ENCODE measurements at regions not wholly inside any gene's neighbourhood (a gene's known extent, or its start where the extent isn't known, plus 50 kb on each side); places are given as distances from the start of the nearest gene placed in this dataset.

DNA sequence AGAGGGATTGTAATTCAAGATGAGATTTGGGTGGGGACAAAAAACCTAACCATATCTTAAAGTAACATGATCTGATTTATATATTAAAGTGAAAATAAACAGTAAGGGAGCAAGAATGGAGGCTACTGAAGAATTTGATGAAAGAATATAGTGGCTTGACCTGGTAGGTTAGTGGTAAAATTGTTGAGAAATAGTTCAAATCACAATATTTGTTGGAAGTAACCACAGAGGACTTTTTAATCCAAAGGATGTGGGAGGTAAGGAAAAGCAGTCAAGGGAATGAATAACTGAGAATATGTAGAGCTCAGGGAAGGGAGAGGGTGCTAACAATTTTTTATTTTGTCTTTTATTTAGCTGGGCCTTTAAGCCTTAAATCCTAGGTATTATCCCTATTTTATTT lies 139.8 kb upstream of the HS3ST1 start:
- no peak overlapping the region for H3K27ac Mint-ChIP-seq (ENCODE audit: unreplicated experiment)
- TF ChIP-seq, protein P1, sequence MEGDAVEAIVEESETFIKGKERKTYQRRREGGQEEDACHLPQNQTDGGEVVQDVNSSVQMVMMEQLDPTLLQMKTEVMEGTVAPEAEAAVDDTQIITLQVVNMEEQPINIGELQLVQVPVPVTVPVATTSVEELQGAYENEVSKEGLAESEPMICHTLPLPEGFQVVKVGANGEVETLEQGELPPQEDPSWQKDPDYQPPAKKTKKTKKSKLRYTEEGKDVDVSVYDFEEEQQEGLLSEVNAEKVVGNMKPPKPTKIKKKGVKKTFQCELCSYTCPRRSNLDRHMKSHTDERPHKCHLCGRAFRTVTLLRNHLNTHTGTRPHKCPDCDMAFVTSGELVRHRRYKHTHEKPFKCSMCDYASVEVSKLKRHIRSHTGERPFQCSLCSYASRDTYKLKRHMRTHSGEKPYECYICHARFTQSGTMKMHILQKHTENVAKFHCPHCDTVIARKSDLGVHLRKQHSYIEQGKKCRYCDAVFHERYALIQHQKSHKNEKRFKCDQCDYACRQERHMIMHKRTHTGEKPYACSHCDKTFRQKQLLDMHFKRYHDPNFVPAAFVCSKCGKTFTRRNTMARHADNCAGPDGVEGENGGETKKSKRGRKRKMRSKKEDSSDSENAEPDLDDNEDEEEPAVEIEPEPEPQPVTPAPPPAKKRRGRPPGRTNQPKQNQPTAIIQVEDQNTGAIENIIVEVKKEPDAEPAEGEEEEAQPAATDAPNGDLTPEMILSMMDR (conservative IDR thresholded peaks at IDR 0.05), result no peak
- no peaks in the 10 kb centered on the region for H3K27me3 Mint-ChIP-seq (ENCODE audit: low read depth)
- H3K4me1 Mint-ChIP-seq, result no peaks in the 10 kb centered on the region
- no peaks in the 10 kb centered on the region for H3K36me3 Mint-ChIP-seq (ENCODE audit: low read depth)
- H3K4me3 Mint-ChIP-seq, result no peak overlapping the region
- H3K9me3 Mint-ChIP-seq, result no peaks in the 10 kb centered on the region
- DNase-seq (ENCODE audit: low read depth, low spot score), result no peak

DNA sequence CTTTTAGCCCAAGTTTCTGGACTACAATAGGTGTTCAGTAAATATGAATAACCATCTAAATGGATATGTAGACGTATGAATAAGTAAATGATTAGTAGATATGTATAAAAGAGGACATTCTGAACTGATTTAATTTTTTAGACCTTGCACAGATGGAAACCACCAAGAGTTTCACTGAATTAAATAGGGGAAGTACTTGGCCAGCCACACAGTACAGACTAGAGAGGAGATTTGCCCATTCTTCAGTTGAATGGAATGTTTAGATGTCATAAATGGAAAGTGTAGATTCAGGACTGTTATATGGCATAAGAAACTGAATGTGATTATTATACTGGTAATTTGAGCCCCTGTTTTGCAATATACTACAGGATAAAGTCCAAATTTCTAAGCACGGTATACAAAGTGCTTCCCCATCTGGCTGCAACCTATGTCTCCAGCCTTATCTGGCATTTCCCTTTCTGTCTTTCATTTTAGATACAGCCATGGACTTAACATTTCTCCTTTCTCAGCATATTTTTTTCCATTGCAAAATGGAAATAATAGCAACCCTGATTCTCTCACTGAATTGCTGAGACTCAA lies 137.8 kb upstream of the HS3ST1 start:
- Mint-ChIP-seq H3K9me3 (no peaks in the 10 kb centered on the region), H3K27ac (ENCODE audit: unreplicated experiment) (no peak overlapping the region), H3K36me3 (ENCODE audit: low read depth) (no peaks in the 10 kb centered on the region)

GRCh38 chr4:11565899-11566298 lies 137.2 kb upstream of the HS3ST1 start:
- TF ChIP-seq, protein P1 (conservative IDR thresholded peaks at IDR 0.05), result no peak
- no peaks in the 10 kb centered on the region for H3K9me3 Mint-ChIP-seq
- DNase-seq (ENCODE audit: low read depth, low spot score), result no peak
- no peaks in the 10 kb centered on the region for H3K36me3 Mint-ChIP-seq (ENCODE audit: low read depth)
- H3K27me3 Mint-ChIP-seq (ENCODE audit: low read depth), result no peaks in the 10 kb centered on the region
- no peaks in the 10 kb centered on the region for H3K4me1 Mint-ChIP-seq
- H3K4me3 Mint-ChIP-seq, result no peak overlapping the region
- no peak overlapping the region for H3K27ac Mint-ChIP-seq (ENCODE audit: unreplicated experiment)

More for the DNA sequence above, 137.8 kb upstream of the HS3ST1 start:
- DNase-seq (ENCODE audit: low read depth, low spot score), result no peak
- no peaks in the 10 kb centered on the region for H3K4me1 Mint-ChIP-seq
- H3K4me3 Mint-ChIP-seq, result no peak overlapping the region
- no peaks in the 10 kb centered on the region for H3K27me3 Mint-ChIP-seq (ENCODE audit: low read depth)
- TF ChIP-seq, protein P1 (conservative IDR thresholded peaks at IDR 0.05), result no peak

GRCh38 chr4:11565213-11565612 lies 136.5 kb upstream of the HS3ST1 start:
- H3K27ac Mint-ChIP-seq (ENCODE audit: unreplicated experiment), result no peak overlapping the region

DNA sequence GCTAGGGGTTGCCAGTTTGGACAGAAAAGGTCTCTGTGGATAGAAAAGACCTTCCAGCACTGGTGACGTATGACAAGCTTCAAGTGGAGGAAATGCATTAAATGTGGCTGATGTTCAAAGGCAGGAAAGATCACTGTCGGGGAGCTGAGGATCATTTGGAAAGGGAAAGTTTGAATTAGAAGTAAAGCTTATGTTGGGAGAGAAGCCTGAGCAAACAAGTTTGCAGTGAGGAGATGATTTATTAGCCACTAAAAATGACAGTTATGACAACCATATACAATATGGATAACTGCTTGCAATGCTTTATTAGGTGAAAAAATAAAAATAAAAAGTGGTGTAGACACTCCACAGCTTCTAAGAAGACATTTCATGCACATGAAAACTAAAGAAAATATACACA lies 135.3 kb upstream of the HS3ST1 start:
- Mint-ChIP-seq H3K27me3 (ENCODE audit: low read depth) (no peaks in the 10 kb centered on the region), H3K4me1 (no peaks in the 10 kb centered on the region), H3K36me3 (ENCODE audit: low read depth) (no peaks in the 10 kb centered on the region), H3K9me3 (peaks cover 3% of the 10 kb centered on the region), H3K4me3 (no peak overlapping the region), H3K27ac (ENCODE audit: unreplicated experiment) (no peak overlapping the region)
- TF ChIP-seq, protein P1 (conservative IDR thresholded peaks at IDR 0.05), result no peak
- DNase-seq (ENCODE audit: low read depth, low spot score), result no peak

More at GRCh38 chr4:11565213-11565612, 136.5 kb upstream of the HS3ST1 start:
- no peaks in the 10 kb centered on the region for H3K36me3 Mint-ChIP-seq (ENCODE audit: low read depth)
- TF ChIP-seq, protein P1 (conservative IDR thresholded peaks at IDR 0.05), result no peak
- H3K27me3 Mint-ChIP-seq (ENCODE audit: low read depth), result no peaks in the 10 kb centered on the region
- no peaks in the 10 kb centered on the region for H3K4me1 Mint-ChIP-seq
- DNase-seq (ENCODE audit: low read depth, low spot score), result no peak
- H3K9me3 Mint-ChIP-seq, result no peaks in the 10 kb centered on the region
- H3K4me3 Mint-ChIP-seq, result no peak overlapping the region

Data from neural crest cell (in vitro differentiated cells).